HepG2 (cell line): ENCODE measurements at regions not wholly inside any gene's neighbourhood (a gene's known extent, or its start where the extent isn't known, plus 50 kb on each side); places are given as distances from the start of the nearest gene placed in this dataset.
"Not testable (repeated sequence)": the region's sequence is repeated elsewhere in the genome, so short reads cannot be mapped to it uniquely, and the experiment has no call there.

Experiments
- JUN ChIP-seq: sonication (generic); formaldehyde crosslinking; IDR thresholded peaks from 2 replicates; pipeline ENCODE4 v1.4.0; 2020; ENCODE audit warnings: mild to moderate bottlenecking, missing genetic modification reagents
- ZNF660 ChIP-seq: sonication (generic); formaldehyde crosslinking; IDR thresholded peaks from 2 replicates; pipeline ENCODE4 v1.5.1; 2020; ENCODE audit warnings: mild to moderate bottlenecking, low read depth, missing genetic modification reagents, borderline replicate concordance

DNA sequence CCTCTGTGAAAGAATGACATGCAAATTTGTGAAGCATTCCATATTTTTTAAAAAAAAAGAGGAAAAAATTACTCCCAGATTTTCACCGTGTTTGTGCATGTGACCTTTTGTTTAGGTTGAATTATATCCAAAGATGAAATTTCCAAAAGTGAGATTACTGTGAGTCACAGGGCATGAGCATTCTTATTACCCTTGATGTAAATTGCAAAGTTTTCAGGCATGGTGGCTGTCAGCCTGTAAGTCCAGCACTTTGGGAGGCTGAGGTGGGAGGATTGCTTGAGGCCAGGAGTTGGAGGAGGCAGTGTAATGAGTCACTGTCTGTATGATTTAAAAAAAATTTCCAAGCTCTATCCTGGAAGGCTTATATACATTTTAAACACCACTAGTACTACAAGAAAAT is 83.2 kb downstream of the CCDC201 start:
- TF ChIP-seq ZNF660, JUN (CRISPR knock-in tag): not testable (repeated sequence)
